ENCODE measurements at regions not wholly inside any gene's neighbourhood (a gene's known extent, or its start where the extent isn't known, plus 50 kb on each side); places are given as distances from the start of the nearest gene placed in this dataset.

- Histone ChIP-seq H3K9me3 (no peaks in the 10 kb centered on the region), H3K36me3 (no peaks in the 10 kb centered on the region), H3K4me3 (no peak overlapping the region), H3K4me1 (no peaks in the 10 kb centered on the region), H3K27me3 (no peaks in the 10 kb centered on the region), H3K27ac (no peak overlapping the region)
- no peak for TF ChIP-seq CTCF (IDR thresholded peaks at IDR 0.05 in 4 of 5, conservative IDR thresholded peaks at IDR 0.05 in 1 of 5)
- TF ChIP-seq POLR2A (IDR thresholded peaks at IDR 0.05): no peak
- intact Hi-C loops (cut with DNase I; ENCODE audit: low total_unique reads) (no loop called here), in situ Hi-C loops (cut with MboI; ENCODE audit: low sequenced_read_pairs in 4 of 4) (no loop called here)
- no peak for ATAC-seq
- DNase-seq: no peak
Observed at GRCh38 chr7:69257592-69257991, 340.7 kb upstream of the AUTS2 start.

GRCh38 chr7:69259445-69259844 lies 338.8 kb upstream of the AUTS2 start:
- Histone ChIP-seq H3K27me3 (no peaks in the 10 kb centered on the region), H3K27ac (no peak overlapping the region), H3K4me1 (no peaks in the 10 kb centered on the region), H3K9me3 (no peaks in the 10 kb centered on the region), H3K36me3 (no peaks in the 10 kb centered on the region), H3K4me3 (no peak overlapping the region)
- ATAC-seq: no peak
- DNase-seq: no peak
- in situ Hi-C loops (cut with MboI; ENCODE audit: low sequenced_read_pairs in 4 of 4) (no loop called here), intact Hi-C loops (cut with DNase I; ENCODE audit: low total_unique reads) (no loop called here)
- TF ChIP-seq POLR2A (IDR thresholded peaks at IDR 0.05) (no peak), CTCF (IDR thresholded peaks at IDR 0.05 in 4 of 5, conservative IDR thresholded peaks at IDR 0.05 in 1 of 5) (no peak)

- in situ Hi-C loops (cut with MboI; ENCODE audit: low sequenced_read_pairs in 4 of 4) (no loop called here), intact Hi-C loops (cut with DNase I; ENCODE audit: low total_unique reads) (no loop called here)
- H3K27ac ChIP-seq: no peak overlapping the region
- DNase-seq (no peak), ATAC-seq (no peak)
- no peaks in the 10 kb centered on the region for H3K4me1 ChIP-seq
- TF ChIP-seq CTCF (IDR thresholded peaks at IDR 0.05 in 4 of 5, conservative IDR thresholded peaks at IDR 0.05 in 1 of 5) (no peak), POLR2A (IDR thresholded peaks at IDR 0.05) (no peak)
- H3K27me3 ChIP-seq: no peaks in the 10 kb centered on the region
- H3K4me3 ChIP-seq: no peak overlapping the region
- no peaks in the 10 kb centered on the region for H3K36me3 ChIP-seq
- H3K9me3 ChIP-seq: no peaks in the 10 kb centered on the region
Observed at GRCh38 chr7:69260023-69260422, 338.3 kb upstream of the AUTS2 start.

GRCh38 chr7:69263550-69263949 lies 334.7 kb upstream of the AUTS2 start:
- DNase-seq (no peak), ATAC-seq (no peak)
- in situ Hi-C loops (cut with MboI; ENCODE audit: low sequenced_read_pairs in 4 of 4) (no loop called here), intact Hi-C loops (cut with DNase I; ENCODE audit: low total_unique reads) (no loop called here)
- no peak for TF ChIP-seq CTCF (IDR thresholded peaks at IDR 0.05 in 4 of 5, conservative IDR thresholded peaks at IDR 0.05 in 1 of 5)
- H3K27me3 ChIP-seq: no peaks in the 10 kb centered on the region
- H3K4me3 ChIP-seq: no peak overlapping the region
- H3K36me3 ChIP-seq: no peaks in the 10 kb centered on the region
- H3K9me3 ChIP-seq: no peaks in the 10 kb centered on the region
- no peaks in the 10 kb centered on the region for H3K4me1 ChIP-seq
- no peak overlapping the region for H3K27ac ChIP-seq

GRCh38 chr7:69269806-69270205 lies 328.5 kb upstream of the AUTS2 start:
- Histone ChIP-seq H3K36me3 (no peaks in the 10 kb centered on the region), H3K4me1 (no peaks in the 10 kb centered on the region), H3K9me3 (no peaks in the 10 kb centered on the region), H3K4me3 (no peak overlapping the region), H3K27ac (no peak overlapping the region), H3K27me3 (no peaks in the 10 kb centered on the region)
- TF ChIP-seq CTCF (IDR thresholded peaks at IDR 0.05 in 4 of 5, conservative IDR thresholded peaks at IDR 0.05 in 1 of 5) (no peak), POLR2A (IDR thresholded peaks at IDR 0.05) (no peak)
- ATAC-seq (no peak), DNase-seq (no peak)
- intact Hi-C loops (cut with DNase I; ENCODE audit: low total_unique reads) (no loop called here), in situ Hi-C loops (cut with MboI; ENCODE audit: low sequenced_read_pairs in 4 of 4) (no loop called here)

Data from gastrocnemius medialis (tissue), 4 donors.